NT2/D1 (cell line): ENCODE measurements at regions not wholly inside any gene's neighbourhood (a gene's known extent, or its start where the extent isn't known, plus 50 kb on each side); places are given as distances from the start of the nearest gene placed in this dataset.

Experiments
- DNase-seq: peaks from one replicate; pipeline ENCODE4 v3.0.0-alpha.2; 2011; ENCODE audit warnings: low read depth, low spot score
- H3K27me3 ChIP-seq: 2 replicates; pipeline ENCODE4 v1.6.0; 2011; ENCODE audit warnings: mild to moderate bottlenecking; ENCODE audit not compliant: insufficient read length, insufficient read depth
- H3K36me3 ChIP-seq: 2 replicates; pipeline ENCODE4 v1.6.1; 2011; ENCODE audit warnings: mild to moderate bottlenecking, low read length, mixed read lengths; ENCODE audit not compliant: insufficient read depth, insufficient read length
- H3K4me1 ChIP-seq: 2 replicates; pipeline ENCODE4 v1.5.1; 2011; ENCODE audit not compliant: insufficient read depth, insufficient read length
- H3K4me3 ChIP-seq: 2 replicates; pipeline ENCODE4 v1.5.1; 2011; ENCODE audit warnings: low read depth; ENCODE audit not compliant: insufficient read length
- H3K9ac ChIP-seq: 2 replicates; pipeline ENCODE4 v1.6.0; 2011; ENCODE audit warnings: low read depth; ENCODE audit not compliant: insufficient read length
- H3K9me3 ChIP-seq: 2 replicates; pipeline ENCODE4 v1.5.1; 2011; ENCODE audit warnings: mild to moderate bottlenecking, low read length; ENCODE audit not compliant: insufficient read depth
- SUZ12 ChIP-seq: IDR thresholded peaks from 2 replicates; pipeline ENCODE4 v1.6.1; 2011; ENCODE audit not compliant: insufficient read length, insufficient read depth; ENCODE audit errors: extremely low read depth
- YY1 ChIP-seq: IDR thresholded peaks from 2 replicates; pipeline ENCODE4 v1.6.1; 2011; ENCODE audit not compliant: insufficient read length, insufficient read depth
- ZNF274 ChIP-seq: IDR thresholded peaks from 2 replicates; pipeline ENCODE4 v1.6.1; 2011; ENCODE audit warnings: mild to moderate bottlenecking, low read depth, low read length

GRCh38 chr17:71668807-71669206 is 452.0 kb upstream of the SOX9 start:
- Histone ChIP-seq H3K27me3 (no peaks in the 10 kb centered on the region), H3K36me3 (no peaks in the 10 kb centered on the region), H3K9ac (no peak overlapping the region), H3K4me1 (no peaks in the 10 kb centered on the region), H3K4me3 (no peak overlapping the region), H3K9me3 (no peaks in the 10 kb centered on the region)
- TF ChIP-seq SUZ12 = no peak
- no peak for TF ChIP-seq ZNF274
- no peak for TF ChIP-seq YY1
- DNase-seq = no peak

DNA sequence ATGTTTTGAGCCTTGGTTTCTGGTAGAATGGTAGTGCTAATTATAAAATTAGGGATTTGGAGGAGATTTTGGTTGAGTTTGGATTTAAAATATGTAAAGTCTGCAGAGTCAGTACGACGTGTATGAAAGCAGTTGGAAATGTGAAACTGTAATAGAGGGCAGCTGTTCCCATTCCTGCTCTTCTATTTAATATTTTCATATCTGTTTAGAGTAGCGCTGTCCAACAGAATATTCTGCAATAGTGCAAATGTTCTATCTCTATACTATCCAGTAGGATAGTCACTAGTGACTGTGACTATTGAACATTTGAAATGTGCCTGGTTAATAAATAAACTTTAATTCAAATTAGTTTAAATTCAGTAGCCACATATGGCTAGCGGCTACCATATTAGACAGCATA is 443.4 kb upstream of the SOX9 start:
- Histone ChIP-seq H3K36me3 (no peaks in the 10 kb centered on the region), H3K4me1 (no peaks in the 10 kb centered on the region), H3K27me3 (no peaks in the 10 kb centered on the region), H3K9ac (no peak overlapping the region), H3K4me3 (no peak overlapping the region), H3K9me3 (no peaks in the 10 kb centered on the region)
- no peak for DNase-seq
- TF ChIP-seq ZNF274 (no peak), SUZ12 (no peak), YY1 (no peak)

GRCh38 chr17:71679832-71680231 is 441.0 kb upstream of the SOX9 start:
- Histone ChIP-seq H3K27me3 (no peaks in the 10 kb centered on the region), H3K36me3 (no peaks in the 10 kb centered on the region), H3K9me3 (no peaks in the 10 kb centered on the region), H3K4me3 (no peak overlapping the region), H3K4me1 (no peaks in the 10 kb centered on the region), H3K9ac (no peak overlapping the region)
- DNase-seq = no peak
- TF ChIP-seq ZNF274 (no peak), YY1 (no peak), SUZ12 (no peak)

DNA sequence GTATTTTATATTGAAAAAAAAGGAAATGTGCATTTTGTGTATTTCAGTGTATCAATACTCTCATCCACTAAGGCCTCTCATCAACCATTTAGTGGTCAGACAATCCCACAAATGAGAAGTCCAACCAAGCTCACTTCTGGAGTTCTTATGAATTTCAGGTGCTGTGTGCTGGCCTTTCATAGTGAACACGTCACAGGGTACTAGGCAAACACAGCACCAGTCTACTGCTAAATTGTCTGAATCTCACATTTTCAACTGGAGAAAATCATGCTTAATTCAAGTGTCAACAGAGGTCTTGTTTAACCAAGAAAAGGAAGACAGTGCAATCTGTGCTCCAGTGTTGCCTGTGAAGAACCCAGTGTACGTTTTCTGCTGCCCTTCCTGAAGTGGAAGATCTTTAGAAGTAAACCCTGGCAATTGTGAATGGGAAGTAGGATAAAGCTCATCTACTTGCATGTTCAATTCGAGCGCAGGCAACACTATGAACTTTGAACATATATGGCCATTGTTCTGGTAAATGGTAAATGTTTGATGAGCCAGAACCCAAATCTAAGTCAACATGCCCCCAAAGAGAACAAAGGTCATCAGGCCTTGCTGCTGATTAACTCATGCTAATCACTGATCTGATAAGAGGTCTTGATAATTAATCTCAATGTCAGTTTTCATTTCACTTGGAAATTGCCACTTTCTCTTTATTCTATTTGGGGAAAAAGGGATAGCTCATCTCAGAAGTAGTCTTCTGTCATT is 439.2 kb upstream of the SOX9 start:
- Histone ChIP-seq H3K9me3 (no peaks in the 10 kb centered on the region), H3K27me3 (no peaks in the 10 kb centered on the region), H3K4me1 (no peaks in the 10 kb centered on the region), H3K9ac (no peak overlapping the region), H3K36me3 (no peaks in the 10 kb centered on the region), H3K4me3 (no peak overlapping the region)
- no peak for DNase-seq
- TF ChIP-seq YY1 = no peak
- TF ChIP-seq SUZ12 = no peak
- no peak for TF ChIP-seq ZNF274

GRCh38 chr17:71682174-71682494 is 438.7 kb upstream of the SOX9 start:
- TF ChIP-seq YY1 = no peak
- TF ChIP-seq SUZ12 = no peak
- TF ChIP-seq ZNF274 = no peak
- no peaks in the 10 kb centered on the region for H3K27me3 ChIP-seq

DNA sequence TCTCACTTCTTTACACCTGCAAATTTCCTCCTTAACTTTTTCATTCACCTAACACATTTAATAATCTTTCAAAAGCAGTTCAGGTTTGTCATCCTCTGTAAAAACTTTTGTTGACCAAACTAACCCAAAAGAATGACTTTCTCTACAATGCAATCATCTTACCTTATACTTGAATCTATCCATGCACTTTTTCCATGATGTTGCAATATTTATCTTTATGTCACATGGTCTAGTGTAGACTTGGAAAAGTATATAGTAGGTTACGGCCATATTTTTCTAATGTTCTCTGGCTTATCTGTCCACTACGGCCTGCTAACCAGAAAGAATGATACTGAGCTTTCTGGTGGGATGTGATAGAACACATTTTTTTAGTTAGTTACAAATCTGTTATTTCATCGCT is 431.0 kb upstream of the SOX9 start:
- DNase-seq = no peak
- H3K4me1 ChIP-seq = no peaks in the 10 kb centered on the region
- H3K9ac ChIP-seq = no peak overlapping the region
- no peak overlapping the region for H3K4me3 ChIP-seq
- H3K36me3 ChIP-seq = no peaks in the 10 kb centered on the region
- TF ChIP-seq SUZ12 = no peak
- TF ChIP-seq YY1 = no peak
- no peak for TF ChIP-seq ZNF274
- no peaks in the 10 kb centered on the region for H3K27me3 ChIP-seq
- H3K9me3 ChIP-seq = no peaks in the 10 kb centered on the region

More at GRCh38 chr17:71682174-71682494, 438.7 kb upstream of the SOX9 start:
- H3K4me3 ChIP-seq = no peak overlapping the region
- H3K4me1 ChIP-seq = no peaks in the 10 kb centered on the region
- H3K9ac ChIP-seq = no peak overlapping the region
- no peaks in the 10 kb centered on the region for H3K36me3 ChIP-seq
- H3K9me3 ChIP-seq = no peaks in the 10 kb centered on the region
- no peak for DNase-seq

DNA sequence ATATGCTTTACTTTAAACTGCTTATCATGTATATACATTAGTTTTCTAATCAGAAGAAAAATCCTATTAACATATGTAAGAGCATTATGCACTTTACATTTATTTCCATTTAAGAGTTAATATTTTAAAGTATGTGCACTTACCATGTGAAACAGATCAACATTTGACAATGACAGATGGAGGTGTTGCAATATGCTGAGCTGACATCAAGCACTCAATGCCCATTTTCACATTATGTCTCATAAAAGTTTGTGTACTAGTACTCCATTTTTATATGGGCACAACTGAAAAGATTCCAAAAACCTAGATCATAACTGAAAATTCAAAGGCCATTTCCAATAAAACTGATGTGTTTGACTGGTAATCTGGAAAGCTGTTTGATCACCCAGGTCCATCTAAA is 420.9 kb upstream of the SOX9 start:
- no peak for DNase-seq
- Histone ChIP-seq H3K27me3 (no peaks in the 10 kb centered on the region), H3K9me3 (no peaks in the 10 kb centered on the region), H3K4me3 (no peak overlapping the region), H3K4me1 (no peaks in the 10 kb centered on the region), H3K9ac (no peak overlapping the region), H3K36me3 (no peaks in the 10 kb centered on the region)
- TF ChIP-seq ZNF274 = no peak
- TF ChIP-seq YY1 = no peak
- TF ChIP-seq SUZ12 = no peak

GRCh38 chr17:71703701-71704100 is 417.1 kb upstream of the SOX9 start:
- H3K9me3 ChIP-seq = no peaks in the 10 kb centered on the region
- H3K36me3 ChIP-seq = no peaks in the 10 kb centered on the region
- TF ChIP-seq ZNF274 (no peak), YY1 (no peak), SUZ12 (no peak)
- no peak overlapping the region for H3K4me3 ChIP-seq
- no peaks in the 10 kb centered on the region for H3K27me3 ChIP-seq
- H3K4me1 ChIP-seq = no peaks in the 10 kb centered on the region
- no peak overlapping the region for H3K9ac ChIP-seq
- DNase-seq = no peak
